OCI-LY3 (cell line): ENCODE measurements at regions not wholly inside any gene's neighbourhood (a gene's known extent, or its start where the extent isn't known, plus 50 kb on each side); places are given as distances from the start of the nearest gene placed in this dataset.

Experiments
- H2AFZ ChIP-seq: fragments of 200-600, 300-600 bp; shearing (Covaris generic); 2 replicates; pipeline ENCODE4 v1.6.0; 2014; ENCODE audit warnings: antibody characterized with exemption, low read depth, low read length
- H3K27ac ChIP-seq: fragments of 200-600, 300-600 bp; sonication (generic); 2 replicates; pipeline ENCODE4 v1.5.1; 2014; ENCODE audit warnings: mild to moderate bottlenecking, low read length, moderate library complexity, mixed read lengths
- H3K27me3 ChIP-seq: fragments of 200-600, 300-600 bp; sonication (generic); 2 replicates; pipeline ENCODE4 v1.6.1; 2014; ENCODE audit warnings: low read depth, low read length, mixed read lengths
- H3K36me3 ChIP-seq: fragments of 200-600, 300-600 bp; sonication (generic); replicated peaks from 2 replicates; pipeline ENCODE3; 2014; ENCODE audit warnings: low read depth, low read length, mixed read lengths
- H3K4me1 ChIP-seq: fragments of 300-600, 200-600 bp; sonication (generic); 2 replicates; pipeline ENCODE4 v1.6.1; 2014; ENCODE audit warnings: low read length, mixed read lengths
- H3K4me2 ChIP-seq: fragments of 200-600, 300-600 bp; sonication (generic); 2 replicates; pipeline ENCODE4 v1.6.1; 2014; ENCODE audit warnings: low read length, mixed read lengths
- H3K4me3 ChIP-seq: fragments of 300-600, 200-600 bp; sonication (generic); 2 replicates; pipeline ENCODE4 v1.5.1; 2014; ENCODE audit warnings: antibody characterized with exemption, mild to moderate bottlenecking, low read length, moderate library complexity
- H3K79me2 ChIP-seq: fragments of 300-600, 200-600 bp; shearing (Covaris generic); 2 replicates; pipeline ENCODE4 v1.6.1; 2014; ENCODE audit warnings: mild to moderate bottlenecking, low read length, mixed read lengths
- H3K9ac ChIP-seq: fragments of 300-600, 200-600 bp; shearing (Covaris generic); 2 replicates; pipeline ENCODE4 v1.6.0; 2014; ENCODE audit warnings: mild to moderate bottlenecking, low read length, moderate library complexity
- H3K9me3 ChIP-seq: fragments of 200-600, 300-600 bp; shearing (Covaris generic); 2 replicates; pipeline ENCODE4 v1.6.1; 2014; ENCODE audit warnings: low read length, mixed read lengths; ENCODE audit not compliant: insufficient read depth
- H4K20me1 ChIP-seq: fragments of 200-600, 300-600 bp; sonication (generic); 2 replicates; pipeline ENCODE4 v1.6.1; 2016; ENCODE audit warnings: low read length, mixed read lengths; ENCODE audit not compliant: insufficient read depth
- CTCF ChIP-seq: fragments of 200-600, 300-600 bp; sonication (generic); IDR thresholded peaks from 2 replicates; pipeline ENCODE4 v1.5.1; 2014; ENCODE audit warnings: antibody characterized with exemption, low read length, low read depth
- EZH2phosphoT487 ChIP-seq: fragments of 200-600 bp; shearing (Covaris generic); IDR thresholded peaks from 2 replicates; pipeline ENCODE4 v1.6.1; 2018; ENCODE audit warnings: antibody characterized with exemption, mixed run types, low read depth

GRCh38 chr2:100627330-100628300 lies 64.8 kb downstream of the PDCL3 start:
- H3K27ac ChIP-seq, result no peak overlapping the region
- no peak overlapping the region for H2AFZ ChIP-seq
- no peaks in the 10 kb centered on the region for H3K36me3 ChIP-seq
- no peak overlapping the region for H3K4me3 ChIP-seq
- no peaks in the 10 kb centered on the region for H3K9me3 ChIP-seq
- no peak for TF ChIP-seq CTCF
- no peak for TF ChIP-seq EZH2phosphoT487
- H3K4me2 ChIP-seq, result no peak overlapping the region
- no peaks in the 10 kb centered on the region for H3K79me2 ChIP-seq
- H4K20me1 ChIP-seq, result no peaks in the 10 kb centered on the region
- peaks cover 32% of the 10 kb centered on the region for H3K27me3 ChIP-seq
- no peak overlapping the region for H3K9ac ChIP-seq
- H3K4me1 ChIP-seq, result no peaks in the 10 kb centered on the region

- H3K9me3 ChIP-seq, result no peaks in the 10 kb centered on the region
Measured at GRCh38 chr2:100628506-100628905, 65.7 kb downstream of the PDCL3 start.

GRCh38 chr2:100629309-100629708 lies 66.5 kb downstream of the PDCL3 start:
- no peak overlapping the region for H2AFZ ChIP-seq
- H3K4me2 ChIP-seq, result no peak overlapping the region
- TF ChIP-seq EZH2phosphoT487 (no peak), CTCF (no peak)
- H3K4me3 ChIP-seq, result no peak overlapping the region
- H3K9me3 ChIP-seq, result no peaks in the 10 kb centered on the region
- H3K36me3 ChIP-seq, result no peaks in the 10 kb centered on the region
- H3K27ac ChIP-seq, result no peak overlapping the region
- no peaks in the 10 kb centered on the region for H3K4me1 ChIP-seq
- no peaks in the 10 kb centered on the region for H3K79me2 ChIP-seq
- peaks cover 32% of the 10 kb centered on the region for H3K27me3 ChIP-seq
- H3K9ac ChIP-seq, result no peak overlapping the region
- H4K20me1 ChIP-seq, result no peaks in the 10 kb centered on the region

More at GRCh38 chr2:100628506-100628905, 65.7 kb downstream of the PDCL3 start:
- H3K9ac ChIP-seq, result no peak overlapping the region
- H3K27me3 ChIP-seq, result peaks cover 32% of the 10 kb centered on the region
- H2AFZ ChIP-seq, result no peak overlapping the region
- no peaks in the 10 kb centered on the region for H3K4me1 ChIP-seq
- no peak overlapping the region for H3K4me3 ChIP-seq
- H3K36me3 ChIP-seq, result no peaks in the 10 kb centered on the region
- no peaks in the 10 kb centered on the region for H4K20me1 ChIP-seq
- TF ChIP-seq CTCF (no peak), EZH2phosphoT487 (no peak)
- H3K4me2 ChIP-seq, result no peak overlapping the region
- H3K79me2 ChIP-seq, result no peaks in the 10 kb centered on the region
- H3K27ac ChIP-seq, result no peak overlapping the region

GRCh38 chr2:100630473-100630977 lies 67.7 kb downstream of the PDCL3 start:
- no peak overlapping the region for H3K4me3 ChIP-seq
- H2AFZ ChIP-seq, result no peak overlapping the region
- TF ChIP-seq EZH2phosphoT487 (no peak), CTCF (no peak)
- H3K4me2 ChIP-seq, result no peak overlapping the region
- H3K36me3 ChIP-seq, result no peaks in the 10 kb centered on the region
- H3K9ac ChIP-seq, result no peak overlapping the region
- no peaks in the 10 kb centered on the region for H3K4me1 ChIP-seq
- no peaks in the 10 kb centered on the region for H4K20me1 ChIP-seq
- no peaks in the 10 kb centered on the region for H3K79me2 ChIP-seq
- H3K27ac ChIP-seq, result no peak overlapping the region
- H3K9me3 ChIP-seq, result no peaks in the 10 kb centered on the region
- H3K27me3 ChIP-seq, result peaks cover 35% of the 10 kb centered on the region
